Upper lobe of right lung (tissue), 1 donor: ENCODE measurements at regions not wholly inside any gene's neighbourhood (a gene's known extent, or its start where the extent isn't known, plus 50 kb on each side); places are given as distances from the start of the nearest gene placed in this dataset.

ENCODE experiments used
- ATAC-seq: fragments of 200-7000 bp; cut with Tn5 transposase; one replicate; pipeline ENCODE4 v1.9.1; 2020; ENCODE audit warnings: mild to moderate bottlenecking, moderate library complexity
- DNase-seq: peaks from one replicate; pipeline ENCODE4 v3.0.0-alpha.2; 2020
- H3K27ac ChIP-seq: fragments of 200-600 bp; one replicate; pipeline ENCODE4 v1.8.0; 2022
- H3K27me3 ChIP-seq: fragments of 200-600 bp; one replicate; pipeline ENCODE4 v1.8.0; 2022; ENCODE audit warnings: mild to moderate bottlenecking
- H3K36me3 ChIP-seq: fragments of 200-600 bp; one replicate; pipeline ENCODE4 v1.8.0; 2022
- H3K4me1 ChIP-seq: fragments of 200-600 bp; one replicate; pipeline ENCODE4 v1.8.0; 2022
- H3K4me3 ChIP-seq: fragments of 200-600 bp; one replicate; pipeline ENCODE4 v1.8.0; 2022; ENCODE audit warnings: mild to moderate bottlenecking
- H3K9me3 ChIP-seq: fragments of 200-600 bp; one replicate; pipeline ENCODE4 v1.8.0; 2022
- CTCF ChIP-seq: fragments of 200-600 bp; IDR thresholded peaks from one replicate; pipeline ENCODE4 v1.8.0; 2022; ENCODE audit warnings: antibody characterized with exemption
- intact Hi-C: fragments of 100-400 bp; cut with DNase I; formaldehyde crosslinking; loops from one replicate; pipeline ENCODE4 v1.11.0; 2022
- donor health status: DM: no; HTN: yes; CAD: no; lungs with severe emphysema.

- no peaks in the 10 kb centered on the region for H3K27me3 ChIP-seq
- intact Hi-C loops: no loop called here
Observed at GRCh38 chr5:61612431-61612830, 280.4 kb downstream of the ZSWIM6 start.

GRCh38 chr5:61613679-61614078, 281.6 kb downstream of the ZSWIM6 start:
- H3K4me3 ChIP-seq: no peak overlapping the region
- no peaks in the 10 kb centered on the region for H3K4me1 ChIP-seq
- H3K36me3 ChIP-seq: no peaks in the 10 kb centered on the region
- intact Hi-C loops: no loop called here
- ATAC-seq: no peak
- no peak overlapping the region for H3K27ac ChIP-seq
- H3K27me3 ChIP-seq: no peaks in the 10 kb centered on the region
- DNase-seq: no peak
- no peaks in the 10 kb centered on the region for H3K9me3 ChIP-seq
- TF ChIP-seq CTCF: no peak

More at GRCh38 chr5:61612431-61612830, 280.4 kb downstream of the ZSWIM6 start:
- no peak for DNase-seq
- Histone ChIP-seq H3K4me3 (no peak overlapping the region), H3K36me3 (no peaks in the 10 kb centered on the region), H3K27ac (no peak overlapping the region), H3K4me1 (no peaks in the 10 kb centered on the region), H3K9me3 (no peaks in the 10 kb centered on the region)
- no peak for TF ChIP-seq CTCF
- no peak for ATAC-seq

GRCh38 chr5:61614606-61615005, 282.5 kb downstream of the ZSWIM6 start:
- intact Hi-C loops: no loop called here
- H3K27ac ChIP-seq: no peak overlapping the region
- TF ChIP-seq CTCF: no peak
- H3K4me3 ChIP-seq: no peak overlapping the region
- H3K9me3 ChIP-seq: no peaks in the 10 kb centered on the region
- no peak for ATAC-seq
- H3K27me3 ChIP-seq: no peaks in the 10 kb centered on the region
- no peak for DNase-seq
- H3K36me3 ChIP-seq: no peaks in the 10 kb centered on the region
- H3K4me1 ChIP-seq: no peaks in the 10 kb centered on the region

- no peaks in the 10 kb centered on the region for H3K9me3 ChIP-seq
- no peak for TF ChIP-seq CTCF
- H3K27ac ChIP-seq: no peak overlapping the region
- H3K27me3 ChIP-seq: no peaks in the 10 kb centered on the region
- intact Hi-C loops: no loop called here
- H3K36me3 ChIP-seq: no peaks in the 10 kb centered on the region
- ATAC-seq: no peak
- H3K4me3 ChIP-seq: no peak overlapping the region
- no peaks in the 10 kb centered on the region for H3K4me1 ChIP-seq
- no peak for DNase-seq
Observed at GRCh38 chr5:61617039-61617438, 285.0 kb downstream of the ZSWIM6 start.

GRCh38 chr5:61617995-61618525, 286.0 kb downstream of the ZSWIM6 start:
- no peaks in the 10 kb centered on the region for H3K27me3 ChIP-seq
- H3K9me3 ChIP-seq: no peaks in the 10 kb centered on the region
- H3K36me3 ChIP-seq: no peaks in the 10 kb centered on the region
- no peaks in the 10 kb centered on the region for H3K4me1 ChIP-seq
- ATAC-seq (no peak), DNase-seq (no peak)
- no peak for TF ChIP-seq CTCF
- H3K4me3 ChIP-seq: no peak overlapping the region
- intact Hi-C loops: no loop called here
- H3K27ac ChIP-seq: no peak overlapping the region

GRCh38 chr5:61618577-61618976, 286.5 kb downstream of the ZSWIM6 start:
- Histone ChIP-seq H3K27ac (no peak overlapping the region), H3K36me3 (no peaks in the 10 kb centered on the region), H3K9me3 (no peaks in the 10 kb centered on the region), H3K27me3 (no peaks in the 10 kb centered on the region), H3K4me3 (no peak overlapping the region), H3K4me1 (no peaks in the 10 kb centered on the region)
- no peak for DNase-seq
- intact Hi-C loops: no loop called here
- TF ChIP-seq CTCF: no peak
- ATAC-seq: no peak
